SU-DHL-6 (cell line): ENCODE measurements at regions not wholly inside any gene's neighbourhood (a gene's known extent, or its start where the extent isn't known, plus 50 kb on each side); places are given as distances from the start of the nearest gene placed in this dataset.

Experiments
- EZH2phosphoT487 ChIP-seq: fragments of 200-600 bp; sonication (generic), shearing (Covaris generic); conservative IDR thresholded peaks from 2 replicates; pipeline ENCODE4 v1.6.1; 2018; ENCODE audit warnings: mild to moderate bottlenecking, antibody characterized with exemption, low read length, moderate library complexity, mixed read lengths
- TF ChIP-seq, protein P1 (sequence below): fragments of 200-600 bp; sonication (generic); IDR thresholded peaks from one replicate; pipeline ENCODE4 v1.5.1; 2017; ENCODE audit warnings: antibody characterized with exemption, mild to moderate bottlenecking, low read length, moderate library complexity; ENCODE audit not compliant: insufficient read depth, poor library complexity, severe bottlenecking

DNA sequence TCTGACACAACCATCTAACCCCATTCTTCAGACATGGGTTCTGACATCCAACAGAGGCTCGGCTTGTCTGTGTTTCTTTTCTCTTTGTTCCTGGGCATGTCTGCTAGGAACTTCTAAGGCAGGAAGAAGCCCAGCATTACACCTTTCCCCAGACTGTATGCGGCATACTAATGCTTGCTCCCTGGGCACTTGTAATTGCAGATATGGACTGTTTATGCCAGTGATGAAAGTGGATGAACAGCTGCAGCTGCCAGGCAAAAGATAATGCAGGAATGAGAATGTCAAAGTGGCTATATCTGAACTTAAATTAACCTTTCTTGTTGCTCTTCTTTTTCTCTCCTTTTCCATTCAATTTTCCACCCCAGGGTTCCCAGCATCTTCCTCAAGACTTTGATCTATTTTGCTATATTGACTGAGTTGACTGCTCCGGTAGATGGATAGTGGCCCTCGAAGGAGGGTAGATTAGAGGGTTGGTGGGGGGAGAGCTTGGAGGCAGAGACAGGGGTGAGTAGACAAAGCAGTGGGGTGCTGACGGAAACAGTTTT lies 344.4 kb downstream of the MAN2A1 start:
- TF ChIP-seq, protein P1, sequence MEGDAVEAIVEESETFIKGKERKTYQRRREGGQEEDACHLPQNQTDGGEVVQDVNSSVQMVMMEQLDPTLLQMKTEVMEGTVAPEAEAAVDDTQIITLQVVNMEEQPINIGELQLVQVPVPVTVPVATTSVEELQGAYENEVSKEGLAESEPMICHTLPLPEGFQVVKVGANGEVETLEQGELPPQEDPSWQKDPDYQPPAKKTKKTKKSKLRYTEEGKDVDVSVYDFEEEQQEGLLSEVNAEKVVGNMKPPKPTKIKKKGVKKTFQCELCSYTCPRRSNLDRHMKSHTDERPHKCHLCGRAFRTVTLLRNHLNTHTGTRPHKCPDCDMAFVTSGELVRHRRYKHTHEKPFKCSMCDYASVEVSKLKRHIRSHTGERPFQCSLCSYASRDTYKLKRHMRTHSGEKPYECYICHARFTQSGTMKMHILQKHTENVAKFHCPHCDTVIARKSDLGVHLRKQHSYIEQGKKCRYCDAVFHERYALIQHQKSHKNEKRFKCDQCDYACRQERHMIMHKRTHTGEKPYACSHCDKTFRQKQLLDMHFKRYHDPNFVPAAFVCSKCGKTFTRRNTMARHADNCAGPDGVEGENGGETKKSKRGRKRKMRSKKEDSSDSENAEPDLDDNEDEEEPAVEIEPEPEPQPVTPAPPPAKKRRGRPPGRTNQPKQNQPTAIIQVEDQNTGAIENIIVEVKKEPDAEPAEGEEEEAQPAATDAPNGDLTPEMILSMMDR = no peak
- TF ChIP-seq EZH2phosphoT487 = no peak
